HUES48 (cell line): ENCODE measurements at regions not wholly inside any gene's neighbourhood (a gene's known extent, or its start where the extent isn't known, plus 50 kb on each side); places are given as distances from the start of the nearest gene placed in this dataset.
"Not testable (repeated sequence)": the region's sequence is repeated elsewhere in the genome, so short reads cannot be mapped to it uniquely, and the experiment has no call there.

Experiments used
- H3K27ac ChIP-seq: one replicate; pipeline ENCODE4 v1.7.0; 2013; ENCODE audit warnings: low read depth, low read length, inconsistent platforms
- H3K27me3 ChIP-seq: 2 replicates; pipeline ENCODE4 v1.6.1; 2013; ENCODE audit warnings: mild to moderate bottlenecking, low read length; ENCODE audit not compliant: control insufficient read depth, insufficient read depth
- H3K36me3 ChIP-seq: 2 replicates; pipeline ENCODE4 v1.6.1; 2013; ENCODE audit warnings: low read length; ENCODE audit not compliant: control insufficient read depth, insufficient read depth
- H3K4me1 ChIP-seq: 2 replicates; pipeline ENCODE4 v1.6.1; 2013; ENCODE audit warnings: mild to moderate bottlenecking, low read length; ENCODE audit not compliant: control insufficient read depth, insufficient read depth
- H3K4me3 ChIP-seq: 2 replicates; pipeline ENCODE4 v1.5.1; 2013; ENCODE audit warnings: mild to moderate bottlenecking, low read depth, low read length
- H3K9ac ChIP-seq: 2 replicates; pipeline ENCODE4 v1.6.1; 2013; ENCODE audit warnings: mild to moderate bottlenecking, low read depth, low read length, moderate library complexity
- H3K9me3 ChIP-seq: 2 replicates; pipeline ENCODE4 v1.6.1; 2013; ENCODE audit warnings: low read length; ENCODE audit not compliant: control insufficient read depth, insufficient read depth

GRCh38 chr12:83499894-83500293 lies 813.2 kb downstream of the TMTC2 start:
- H3K9me3 ChIP-seq, result peaks cover 14% of the 10 kb centered on the region
- not testable (repeated sequence) for H3K27me3 ChIP-seq

GRCh38 chr12:83477696-83478095 lies 791.0 kb downstream of the TMTC2 start:
- Histone ChIP-seq H3K36me3 (no peaks in the 10 kb centered on the region), H3K9me3 (no peaks in the 10 kb centered on the region), H3K4me1 (no peaks in the 10 kb centered on the region), H3K4me3 (no peak overlapping the region), H3K27ac (no peak overlapping the region), H3K27me3 (no peaks in the 10 kb centered on the region), H3K9ac (no peak overlapping the region)

More at GRCh38 chr12:83499894-83500293, 813.2 kb downstream of the TMTC2 start:
- not testable (repeated sequence) for H3K36me3 ChIP-seq, H3K4me1 ChIP-seq, H3K9ac ChIP-seq, H3K4me3 ChIP-seq, H3K27ac ChIP-seq

- Histone ChIP-seq H3K27me3 (no peaks in the 10 kb centered on the region), H3K9me3 (no peaks in the 10 kb centered on the region), H3K36me3 (no peaks in the 10 kb centered on the region)
Measured at GRCh38 chr12:83476695-83477690, 790.3 kb downstream of the TMTC2 start.

GRCh38 chr12:83476006-83476405 lies 789.3 kb downstream of the TMTC2 start:
- Histone ChIP-seq H3K4me1 (no peaks in the 10 kb centered on the region), H3K27ac (no peak overlapping the region), H3K4me3 (no peak overlapping the region), H3K9me3 (no peaks in the 10 kb centered on the region), H3K36me3 (no peaks in the 10 kb centered on the region), H3K9ac (no peak overlapping the region), H3K27me3 (no peaks in the 10 kb centered on the region)

More at GRCh38 chr12:83476695-83477690, 790.3 kb downstream of the TMTC2 start:
- Histone ChIP-seq H3K4me1 (no peaks in the 10 kb centered on the region), H3K27ac (no peak overlapping the region), H3K9ac (no peak overlapping the region), H3K4me3 (no peak overlapping the region)

GRCh38 chr12:83474369-83474768 lies 787.7 kb downstream of the TMTC2 start:
- Histone ChIP-seq H3K4me1 (0 out of 2 replicates have a peak, but pooled peaks cover 7% of the 10 kb centered on the region), H3K27me3 (no peaks in the 10 kb centered on the region), H3K36me3 (no peaks in the 10 kb centered on the region), H3K4me3 (no peak overlapping the region), H3K9ac (no peak overlapping the region), H3K9me3 (no peaks in the 10 kb centered on the region), H3K27ac (no peak overlapping the region)

GRCh38 chr12:83473408-83474095 lies 786.8 kb downstream of the TMTC2 start:
- Histone ChIP-seq H3K27me3 (no peaks in the 10 kb centered on the region), H3K27ac (no peak overlapping the region), H3K36me3 (no peaks in the 10 kb centered on the region), H3K4me1 (0 out of 2 replicates have a peak, but pooled peaks cover 7% of the 10 kb centered on the region), H3K9me3 (no peaks in the 10 kb centered on the region), H3K4me3 (no peak overlapping the region), H3K9ac (no peak overlapping the region)

GRCh38 chr12:83472772-83473171 lies 786.1 kb downstream of the TMTC2 start:
- Histone ChIP-seq H3K9me3 (no peaks in the 10 kb centered on the region), H3K9ac (no peak overlapping the region), H3K4me3 (no peak overlapping the region), H3K27ac (no peak overlapping the region), H3K27me3 (no peaks in the 10 kb centered on the region), H3K4me1 (0 out of 2 replicates have a peak, but pooled peaks cover 7% of the 10 kb centered on the region), H3K36me3 (no peaks in the 10 kb centered on the region)

- Histone ChIP-seq H3K9ac (no peak overlapping the region), H3K27me3 (no peaks in the 10 kb centered on the region), H3K4me3 (no peak overlapping the region), H3K9me3 (no peaks in the 10 kb centered on the region), H3K36me3 (no peaks in the 10 kb centered on the region), H3K4me1 (0 out of 2 replicates have a peak, but pooled peaks cover 7% of the 10 kb centered on the region), H3K27ac (no peak overlapping the region)
Measured at GRCh38 chr12:83472350-83472749, 785.6 kb downstream of the TMTC2 start.

GRCh38 chr12:83471341-83471740 lies 784.6 kb downstream of the TMTC2 start:
- Histone ChIP-seq H3K4me3 (no peak overlapping the region), H3K36me3 (no peaks in the 10 kb centered on the region), H3K27ac (no peak overlapping the region), H3K27me3 (no peaks in the 10 kb centered on the region), H3K4me1 (0 out of 2 replicates have a peak, but pooled peaks cover 7% of the 10 kb centered on the region), H3K9ac (no peak overlapping the region), H3K9me3 (no peaks in the 10 kb centered on the region)

GRCh38 chr12:83470749-83471148 lies 784.0 kb downstream of the TMTC2 start:
- H3K4me1 ChIP-seq, result 0 out of 2 replicates have a peak, but pooled peaks cover 7% of the 10 kb centered on the region
- H3K27ac ChIP-seq, result no peak overlapping the region
- no peaks in the 10 kb centered on the region for H3K36me3 ChIP-seq
- no peaks in the 10 kb centered on the region for H3K27me3 ChIP-seq
- H3K4me3 ChIP-seq, result no peak overlapping the region
- H3K9me3 ChIP-seq, result no peaks in the 10 kb centered on the region
- H3K9ac ChIP-seq, result no peak overlapping the region
